ENCODE measurements at regions not wholly inside any gene's neighbourhood (a gene's known extent, or its start where the extent isn't known, plus 50 kb on each side); places are given as distances from the start of the nearest gene placed in this dataset.

- TF ChIP-seq, protein P1, sequence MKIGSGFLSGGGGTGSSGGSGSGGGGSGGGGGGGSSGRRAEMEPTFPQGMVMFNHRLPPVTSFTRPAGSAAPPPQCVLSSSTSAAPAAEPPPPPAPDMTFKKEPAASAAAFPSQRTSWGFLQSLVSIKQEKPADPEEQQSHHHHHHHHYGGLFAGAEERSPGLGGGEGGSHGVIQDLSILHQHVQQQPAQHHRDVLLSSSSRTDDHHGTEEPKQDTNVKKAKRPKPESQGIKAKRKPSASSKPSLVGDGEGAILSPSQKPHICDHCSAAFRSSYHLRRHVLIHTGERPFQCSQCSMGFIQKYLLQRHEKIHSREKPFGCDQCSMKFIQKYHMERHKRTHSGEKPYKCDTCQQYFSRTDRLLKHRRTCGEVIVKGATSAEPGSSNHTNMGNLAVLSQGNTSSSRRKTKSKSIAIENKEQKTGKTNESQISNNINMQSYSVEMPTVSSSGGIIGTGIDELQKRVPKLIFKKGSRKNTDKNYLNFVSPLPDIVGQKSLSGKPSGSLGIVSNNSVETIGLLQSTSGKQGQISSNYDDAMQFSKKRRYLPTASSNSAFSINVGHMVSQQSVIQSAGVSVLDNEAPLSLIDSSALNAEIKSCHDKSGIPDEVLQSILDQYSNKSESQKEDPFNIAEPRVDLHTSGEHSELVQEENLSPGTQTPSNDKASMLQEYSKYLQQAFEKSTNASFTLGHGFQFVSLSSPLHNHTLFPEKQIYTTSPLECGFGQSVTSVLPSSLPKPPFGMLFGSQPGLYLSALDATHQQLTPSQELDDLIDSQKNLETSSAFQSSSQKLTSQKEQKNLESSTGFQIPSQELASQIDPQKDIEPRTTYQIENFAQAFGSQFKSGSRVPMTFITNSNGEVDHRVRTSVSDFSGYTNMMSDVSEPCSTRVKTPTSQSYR (CRISPR knock-in tag; IDR thresholded peaks at IDR 0.05), result no peak
- TF ChIP-seq ZNF263 (CRISPR knock-in tag; IDR thresholded peaks at IDR 0.05; ENCODE audit: low read depth) (no peak), JUN (CRISPR knock-in tag; IDR thresholded peaks at IDR 0.05) (no peak), ZNF219 (CRISPR knock-in tag; IDR thresholded peaks at IDR 0.05; ENCODE audit: borderline replicate concordance) (no peak), FOXP1 (CRISPR knock-in tag; IDR thresholded peaks at IDR 0.05; ENCODE audit: borderline replicate concordance) (no peak)
Observed at GRCh38 chr22:34308101-34308500, 387.8 kb upstream of the LARGE1 start (continued).

- Mint-ChIP-seq H3K27ac (no peak overlapping the region), H3K27me3 (ENCODE audit: low read depth) (peaks cover 10% of the 10 kb centered on the region), H3K4me3 (no peak overlapping the region), H3K36me3 (peaks cover 29% of the 10 kb centered on the region), H3K9me3 (peaks cover 47% of the 10 kb centered on the region), H3K4me1 (no peaks in the 10 kb centered on the region)
- no peak for ATAC-seq
- POLR2A ChIA-PET, result no interaction called here
- no peak for TF ChIP-seq JAZF1 (CRISPR knock-in tag; IDR thresholded peaks at IDR 0.05)
- no peak for TF ChIP-seq JUN (CRISPR knock-in tag; IDR thresholded peaks at IDR 0.05)
- no peak for TF ChIP-seq IRF1 (CRISPR knock-in tag; IDR thresholded peaks at IDR 0.05)
- TF ChIP-seq E2F1 (CRISPR knock-in tag; IDR thresholded peaks at IDR 0.05), result no peak
- no peak for TF ChIP-seq STAT6 (CRISPR knock-in tag; conservative IDR thresholded peaks at IDR 0.05; ENCODE audit: low read depth)
- TF ChIP-seq RORB (CRISPR knock-in tag; IDR thresholded peaks at IDR 0.05), result no peak
- TF ChIP-seq TP53 (CRISPR knock-in tag; IDR thresholded peaks at IDR 0.05), result no peak
- no peak for TF ChIP-seq ATF3 (CRISPR knock-in tag; conservative IDR thresholded peaks at IDR 0.05)
- no peak for TF ChIP-seq CREM (CRISPR knock-in tag; IDR thresholded peaks at IDR 0.05)
- TF ChIP-seq GRHL2 (CRISPR knock-in tag; IDR thresholded peaks at IDR 0.05; ENCODE audit: insufficient replicate concordance, severe bottlenecking), result no peak
- TF ChIP-seq NFE2L1 (CRISPR knock-in tag; IDR thresholded peaks at IDR 0.05), result no peak
- no peak for TF ChIP-seq ZNF416 (CRISPR knock-in tag; IDR thresholded peaks at IDR 0.05)
- TF ChIP-seq, protein P2, sequence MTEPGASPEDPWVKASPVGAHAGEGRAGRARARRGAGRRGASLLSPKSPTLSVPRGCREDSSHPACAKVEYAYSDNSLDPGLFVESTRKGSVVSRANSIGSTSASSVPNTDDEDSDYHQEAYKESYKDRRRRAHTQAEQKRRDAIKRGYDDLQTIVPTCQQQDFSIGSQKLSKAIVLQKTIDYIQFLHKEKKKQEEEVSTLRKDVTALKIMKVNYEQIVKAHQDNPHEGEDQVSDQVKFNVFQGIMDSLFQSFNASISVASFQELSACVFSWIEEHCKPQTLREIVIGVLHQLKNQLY (CRISPR knock-in tag; IDR thresholded peaks at IDR 0.05), result no peak
- TF ChIP-seq FOXK1 (CRISPR knock-in tag; IDR thresholded peaks at IDR 0.05), result no peak
- no peak for TF ChIP-seq CBFB (CRISPR knock-in tag; IDR thresholded peaks at IDR 0.05; ENCODE audit: low read depth)
- TF ChIP-seq ZNF396 (CRISPR knock-in tag; IDR thresholded peaks at IDR 0.05; ENCODE audit: borderline replicate concordance), result no peak
- DNase-seq (ENCODE audit: low spot score), result no peak
- CTCF ChIA-PET, result no interaction called here
Observed at GRCh38 chr22:34319346-34319745, 399.1 kb upstream of the LARGE1 start.

Measured in WTC11 (cell line).